ENCODE measurements at regions not wholly inside any gene's neighbourhood (a gene's known extent, or its start where the extent isn't known, plus 50 kb on each side); places are given as distances from the start of the nearest gene placed in this dataset.

- TF ChIP-seq CTCF (conservative IDR thresholded peaks at IDR 0.05 in 1 of 2, IDR thresholded peaks at IDR 0.05 in 1 of 2; ENCODE audit: extremely low read depth in 1 of 2, insufficient read depth in 1 of 2, low read depth in 1 of 2, low read length in 2 of 2) (no peak), EZH2 (IDR thresholded peaks at IDR 0.05; ENCODE audit: borderline replicate concordance, low read length) (no peak)
These were observed 240.9 kb upstream of the PDE3A start for GRCh38 chr12:20127413-20127812.

All from mammary epithelial cell (primary cell).